A549 (cell line): ENCODE measurements at regions not wholly inside any gene's neighbourhood (a gene's known extent, or its start where the extent isn't known, plus 50 kb on each side); places are given as distances from the start of the nearest gene placed in this dataset.

ENCODE experiments used
- ATAC-seq, 2 experiments: fragments of 200-7000 bp in 1 of 2; fragments of >200 bp in 1 of 2; cut with Nextera tagmentation in 1 of 2; cut with Tn5 transposase in 1 of 2; 3 replicates each; pipeline versions ENCODE4 v1.8.0 to v1.9.1; 2018 to 2020; ENCODE audit warnings: mild to moderate bottlenecking in 1 of 2, moderate library complexity in 1 of 2
- CTCF ChIA-PET: fragments of 300-600 bp; sonication (Branson Sonifier 250); formaldehyde crosslinking; extraction: SDS; loops from one replicate; lab custom pipeline; 2021; ENCODE audit warnings: antibody characterized with exemption, inconsistent platforms; lab: Yijun Ruan, JAX
- POLR2A ChIA-PET: fragments of 350-600 bp; formaldehyde crosslinking; extraction: SDS; loops from one replicate; lab custom pipeline; 2021; ENCODE audit warnings: antibody characterized with exemption, inconsistent platforms; lab: Yijun Ruan, JAX
- DNase-seq, 2 experiments: peaks; one replicate each; pipeline versions ENCODE4 v3.0.0 to v3.0.0-alpha.2; 2011 to 2016; ENCODE audit warnings: low read depth in 1 of 2, low spot score in 1 of 2
- FAIRE-seq: peaks from 2 replicates; lab custom pipeline; 2011; peaks lifted over from hg19 to GRCh38; lab: Jason Lieb, UNC
- H3K27ac ChIP-seq, 2 experiments: fragments of >200 bp; sonication (Bioruptor Twin); formaldehyde crosslinking; 3 replicates each; pipeline ENCODE4 v1.5.1; 2016 to 2017
- H3K4me1 ChIP-seq: fragments of >200 bp; sonication (Bioruptor Twin); formaldehyde crosslinking; 3 replicates; pipeline ENCODE4 v1.6.1; 2016
- H3K4me2 ChIP-seq: fragments of >200 bp; sonication (Bioruptor Twin); formaldehyde crosslinking; 3 replicates; pipeline ENCODE4 v1.6.1; 2016
- H3K4me3 ChIP-seq: fragments of >200 bp; sonication (Bioruptor Twin); formaldehyde crosslinking; 3 replicates; pipeline ENCODE4 v1.5.1; 2016
- H3K9me3 ChIP-seq: fragments of >200 bp; sonication (Bioruptor Twin); formaldehyde crosslinking; 3 replicates; pipeline ENCODE4 v1.6.1; 2016
- EHF ChIP-seq: fragments of 250-450 bp; sonication (Bioruptor Pico); IDR thresholded peaks from 2 replicates; pipeline ENCODE4 v1.5.0; 2020; ENCODE audit warnings: mild to moderate bottlenecking
- GATA3 ChIP-seq: IDR thresholded peaks from 2 replicates; pipeline ENCODE4 v1.6.1; 2012; ENCODE audit warnings: borderline replicate concordance
- HOXA7 ChIP-seq: fragments of 250-450 bp; sonication (Bioruptor Pico); IDR thresholded peaks from 2 replicates; pipeline ENCODE4 v1.5.0; 2020; ENCODE audit warnings: mild to moderate bottlenecking, moderate library complexity
- HOXB13 ChIP-seq: fragments of 250-450 bp; sonication (Bioruptor Pico); IDR thresholded peaks from 2 replicates; pipeline ENCODE4 v1.5.0; 2020; ENCODE audit warnings: low read depth, mild to moderate bottlenecking, moderate library complexity
- HOXB5 ChIP-seq: fragments of 250-450 bp; sonication (Bioruptor Pico); IDR thresholded peaks from 2 replicates; pipeline ENCODE4 v1.5.0; 2020; ENCODE audit warnings: mild to moderate bottlenecking, moderate library complexity
- JUN ChIP-seq, 2 experiments: fragments of >200 bp; sonication (Bioruptor Twin); formaldehyde crosslinking; IDR thresholded peaks; 2 replicates in 1 of 2; 3 replicates in 1 of 2; pipeline ENCODE4 v1.6.1; 2016 to 2017
- MAZ ChIP-seq: fragments of 150-350 bp; IDR thresholded peaks from 2 replicates; pipeline ENCODE4 v1.6.1; 2014; ENCODE audit warnings: antibody characterized with exemption, low read depth, low read length, borderline replicate concordance
- PHF8 ChIP-seq: fragments of 200-600 bp; sonication (generic); IDR thresholded peaks from 2 replicates; pipeline ENCODE4 v1.6.1; 2016; ENCODE audit warnings: low read depth, mild to moderate bottlenecking, antibody characterized with exemption, moderate library complexity, borderline replicate concordance
- POLR2A ChIP-seq: IDR thresholded peaks from 2 replicates; pipeline ENCODE4 v1.6.1; 2012; ENCODE audit warnings: mild to moderate bottlenecking, low read length
- POLR2AphosphoS2 ChIP-seq: conservative IDR thresholded peaks from 2 replicates; pipeline ENCODE4 v1.6.1; 2012; ENCODE audit warnings: low read length, improper control_type of control experiment, inconsistent platforms
- RNF2 ChIP-seq: fragments of 200-600 bp; sonication (generic); IDR thresholded peaks from 2 replicates; pipeline ENCODE4 v1.6.1; 2016; ENCODE audit warnings: low read depth, mild to moderate bottlenecking, antibody characterized with exemption, moderate library complexity, borderline replicate concordance
- SMC3 ChIP-seq: fragments of >200 bp; sonication (Bioruptor Twin); formaldehyde crosslinking; IDR thresholded peaks from 3 replicates; pipeline ENCODE4 v1.6.1; 2018; ENCODE audit warnings: inconsistent platforms
- TP53 ChIP-seq: fragments of 250-450 bp; sonication (Bioruptor Pico); IDR thresholded peaks from 2 replicates; pipeline ENCODE4 v1.5.0; 2021; ENCODE audit warnings: mild to moderate bottlenecking, moderate library complexity
- ZSCAN20 ChIP-seq: fragments of 250-450 bp; sonication (Bioruptor Pico); IDR thresholded peaks from 2 replicates; pipeline ENCODE4 v1.8.0; 2022; ENCODE audit warnings: mild to moderate bottlenecking, moderate library complexity
- WGBS: methylation state at CpG from one replicate; pipeline ENCODE4 v1.1.6; 2017; ENCODE audit errors: missing lambda C conversion rate; 5-methylcytosine and 5-hydroxymethylcytosine counted together
- TF ChIP-seq, protein P1 (sequence below): fragments of 250-450 bp; sonication (Bioruptor Pico); IDR thresholded peaks from 2 replicates; pipeline ENCODE4 v1.5.0; 2021; ENCODE audit warnings: mild to moderate bottlenecking, moderate library complexity, borderline replicate concordance
- TF ChIP-seq, protein P2 (sequence below): fragments of >200 bp; sonication (Bioruptor Twin); formaldehyde crosslinking; IDR thresholded peaks from 2 replicates; pipeline ENCODE4 v1.6.1; 2016
- TF ChIP-seq, protein P3 (sequence below): fragments of 150-350 bp; IDR thresholded peaks from 2 replicates; pipeline ENCODE4 v1.6.1; 2014; ENCODE audit warnings: low read depth, mild to moderate bottlenecking, low read length
- TF ChIP-seq, protein P4 (sequence below): fragments of >200 bp; sonication (Bioruptor Twin); formaldehyde crosslinking; IDR thresholded peaks from 3 replicates; pipeline ENCODE4 v1.5.1; 2016
- TF ChIP-seq, protein P5 (sequence below): IDR thresholded peaks from 2 replicates; pipeline ENCODE4 v1.6.1; 2012
- TF ChIP-seq, protein P6 (sequence below): IDR thresholded peaks from 2 replicates; pipeline ENCODE4 v1.6.1; 2012; ENCODE audit warnings: low read depth, borderline replicate concordance

DNA sequence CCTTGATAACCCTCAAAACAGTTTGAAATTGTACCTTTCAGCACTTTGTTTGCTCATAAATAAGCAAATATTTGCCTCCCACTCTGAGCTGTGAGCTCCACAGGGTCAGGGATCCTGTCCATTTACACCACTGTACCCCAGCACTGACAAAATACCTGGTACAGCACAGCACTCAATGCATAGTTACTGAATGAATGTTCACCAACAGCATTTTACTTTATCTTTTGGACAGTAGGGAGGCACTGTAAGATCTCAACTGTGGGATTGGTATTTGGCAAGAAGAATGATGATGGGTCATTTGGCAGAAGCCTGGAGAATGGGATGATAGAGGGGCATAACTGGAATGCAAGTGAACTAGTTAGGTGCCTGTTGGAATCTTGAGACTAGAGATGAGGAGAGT is 127.2 kb upstream of the ARGLU1 start:
- H3K27ac ChIP-seq: no peak overlapping the region
- TF ChIP-seq, protein P1, sequence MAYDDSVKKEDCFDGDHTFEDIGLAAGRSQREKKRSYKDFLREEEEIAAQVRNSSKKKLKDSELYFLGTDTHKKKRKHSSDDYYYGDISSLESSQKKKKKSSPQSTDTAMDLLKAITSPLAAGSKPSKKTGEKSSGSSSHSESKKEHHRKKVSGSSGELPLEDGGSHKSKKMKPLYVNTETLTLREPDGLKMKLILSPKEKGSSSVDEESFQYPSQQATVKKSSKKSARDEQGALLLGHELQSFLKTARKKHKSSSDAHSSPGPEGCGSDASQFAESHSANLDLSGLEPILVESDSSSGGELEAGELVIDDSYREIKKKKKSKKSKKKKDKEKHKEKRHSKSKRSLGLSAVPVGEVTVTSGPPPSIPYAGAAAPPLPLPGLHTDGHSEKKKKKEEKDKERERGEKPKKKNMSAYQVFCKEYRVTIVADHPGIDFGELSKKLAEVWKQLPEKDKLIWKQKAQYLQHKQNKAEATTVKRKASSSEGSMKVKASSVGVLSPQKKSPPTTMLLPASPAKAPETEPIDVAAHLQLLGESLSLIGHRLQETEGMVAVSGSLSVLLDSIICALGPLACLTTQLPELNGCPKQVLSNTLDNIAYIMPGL: no peak
- TF ChIP-seq, all 56 proteins: peak for 0
- Histone ChIP-seq H3K9me3 (no peaks in the 10 kb centered on the region), H3K4me1 (no peaks in the 10 kb centered on the region), H3K4me2 (no peak overlapping the region), H3K4me3 (no peak overlapping the region)
- ATAC-seq (no peak), FAIRE-seq (no peak), DNase-seq (no peak)
- POLR2A ChIA-PET: no interaction called here
- CTCF ChIA-PET: no interaction called here

DNA sequence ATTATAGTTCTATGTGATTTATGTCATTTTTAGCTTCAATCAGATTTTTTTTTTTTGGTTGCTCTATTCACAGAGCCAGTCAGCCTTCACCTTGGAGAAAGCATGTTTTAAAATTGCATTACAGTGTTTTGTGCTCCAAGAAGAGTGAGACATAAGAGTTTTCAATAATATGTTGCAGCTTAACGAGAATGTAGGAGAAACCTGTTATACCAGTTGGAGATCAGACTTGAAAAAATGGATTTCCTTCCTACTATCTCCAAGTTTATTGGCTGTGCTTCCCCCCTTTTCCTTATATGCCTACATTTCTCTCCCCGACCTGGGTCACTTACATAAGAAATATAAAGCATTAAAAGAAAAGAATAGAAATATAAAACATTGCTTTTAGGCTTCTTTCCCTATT is 123.9 kb upstream of the ARGLU1 start:
- ATAC-seq (no peak), FAIRE-seq (no peak), DNase-seq (no peak)
- H3K4me3 ChIP-seq: no peak overlapping the region
- H3K9me3 ChIP-seq: no peaks in the 10 kb centered on the region
- no peaks in the 10 kb centered on the region for H3K4me1 ChIP-seq
- TF ChIP-seq ZSCAN20 (CRISPR knock-in tag) (no peak), POLR2AphosphoS2 (no peak), JUN (IDR thresholded peaks at IDR 0.05) (no peak), HOXB5 (no peak), HOXB13 (no peak), POLR2A (no peak), HOXA7 (CRISPR knock-in tag) (no peak), SMC3 (no peak), RNF2 (no peak), EHF (CRISPR knock-in tag) (no peak), MAZ (no peak)
- TF ChIP-seq, protein P2, sequence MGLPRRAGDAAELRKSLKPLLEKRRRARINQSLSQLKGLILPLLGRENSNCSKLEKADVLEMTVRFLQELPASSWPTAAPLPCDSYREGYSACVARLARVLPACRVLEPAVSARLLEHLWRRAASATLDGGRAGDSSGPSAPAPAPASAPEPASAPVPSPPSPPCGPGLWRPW: no peak
- TF ChIP-seq, protein P1: no peak
- TF ChIP-seq, protein P3, sequence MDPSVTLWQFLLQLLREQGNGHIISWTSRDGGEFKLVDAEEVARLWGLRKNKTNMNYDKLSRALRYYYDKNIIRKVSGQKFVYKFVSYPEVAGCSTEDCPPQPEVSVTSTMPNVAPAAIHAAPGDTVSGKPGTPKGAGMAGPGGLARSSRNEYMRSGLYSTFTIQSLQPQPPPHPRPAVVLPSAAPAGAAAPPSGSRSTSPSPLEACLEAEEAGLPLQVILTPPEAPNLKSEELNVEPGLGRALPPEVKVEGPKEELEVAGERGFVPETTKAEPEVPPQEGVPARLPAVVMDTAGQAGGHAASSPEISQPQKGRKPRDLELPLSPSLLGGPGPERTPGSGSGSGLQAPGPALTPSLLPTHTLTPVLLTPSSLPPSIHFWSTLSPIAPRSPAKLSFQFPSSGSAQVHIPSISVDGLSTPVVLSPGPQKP: no peak
- TF ChIP-seq, protein P4, sequence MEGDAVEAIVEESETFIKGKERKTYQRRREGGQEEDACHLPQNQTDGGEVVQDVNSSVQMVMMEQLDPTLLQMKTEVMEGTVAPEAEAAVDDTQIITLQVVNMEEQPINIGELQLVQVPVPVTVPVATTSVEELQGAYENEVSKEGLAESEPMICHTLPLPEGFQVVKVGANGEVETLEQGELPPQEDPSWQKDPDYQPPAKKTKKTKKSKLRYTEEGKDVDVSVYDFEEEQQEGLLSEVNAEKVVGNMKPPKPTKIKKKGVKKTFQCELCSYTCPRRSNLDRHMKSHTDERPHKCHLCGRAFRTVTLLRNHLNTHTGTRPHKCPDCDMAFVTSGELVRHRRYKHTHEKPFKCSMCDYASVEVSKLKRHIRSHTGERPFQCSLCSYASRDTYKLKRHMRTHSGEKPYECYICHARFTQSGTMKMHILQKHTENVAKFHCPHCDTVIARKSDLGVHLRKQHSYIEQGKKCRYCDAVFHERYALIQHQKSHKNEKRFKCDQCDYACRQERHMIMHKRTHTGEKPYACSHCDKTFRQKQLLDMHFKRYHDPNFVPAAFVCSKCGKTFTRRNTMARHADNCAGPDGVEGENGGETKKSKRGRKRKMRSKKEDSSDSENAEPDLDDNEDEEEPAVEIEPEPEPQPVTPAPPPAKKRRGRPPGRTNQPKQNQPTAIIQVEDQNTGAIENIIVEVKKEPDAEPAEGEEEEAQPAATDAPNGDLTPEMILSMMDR: no peak
- TF ChIP-seq, protein P5, sequence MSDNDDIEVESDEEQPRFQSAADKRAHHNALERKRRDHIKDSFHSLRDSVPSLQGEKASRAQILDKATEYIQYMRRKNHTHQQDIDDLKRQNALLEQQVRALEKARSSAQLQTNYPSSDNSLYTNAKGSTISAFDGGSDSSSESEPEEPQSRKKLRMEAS: no peak
- ChIA-PET POLR2A (no interaction called here), CTCF (no interaction called here)
- no peak overlapping the region for H3K27ac ChIP-seq
- H3K4me2 ChIP-seq: no peak overlapping the region
- WGBS: 0% methylated on average over 2 of the region's 2 CpGs

DNA sequence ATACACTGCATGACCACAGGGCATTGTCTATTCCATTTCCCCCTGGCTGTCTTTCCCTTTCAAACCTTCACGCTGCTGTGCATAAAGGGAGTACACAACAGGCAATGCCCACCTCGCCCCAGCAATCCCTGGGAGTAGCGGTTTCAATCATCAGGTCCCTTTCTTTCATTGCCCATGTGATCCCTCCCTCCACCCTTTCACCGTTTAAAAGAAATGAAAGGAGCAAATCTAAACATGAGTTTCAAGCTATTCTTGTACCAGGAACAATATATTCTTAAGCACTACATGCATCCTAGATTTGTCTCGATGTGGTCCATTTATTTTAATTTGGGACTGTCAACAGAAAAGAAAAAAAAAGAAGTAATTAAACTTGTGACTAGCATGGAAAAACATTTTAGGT is 123.4 kb upstream of the ARGLU1 start:
- H3K4me2 ChIP-seq: no peak overlapping the region
- TF ChIP-seq GATA3 (no peak), HOXA7 (CRISPR knock-in tag) (no peak), PHF8 (no peak), TP53 (CRISPR knock-in tag) (no peak)
- TF ChIP-seq, protein P3: no peak
- TF ChIP-seq, protein P6, sequence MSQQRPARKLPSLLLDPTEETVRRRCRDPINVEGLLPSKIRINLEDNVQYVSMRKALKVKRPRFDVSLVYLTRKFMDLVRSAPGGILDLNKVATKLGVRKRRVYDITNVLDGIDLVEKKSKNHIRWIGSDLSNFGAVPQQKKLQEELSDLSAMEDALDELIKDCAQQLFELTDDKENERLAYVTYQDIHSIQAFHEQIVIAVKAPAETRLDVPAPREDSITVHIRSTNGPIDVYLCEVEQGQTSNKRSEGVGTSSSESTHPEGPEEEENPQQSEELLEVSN: no peak
- H3K4me3 ChIP-seq: no peak overlapping the region
- CTCF ChIA-PET: no interaction called here
- POLR2A ChIA-PET: no interaction called here
- H3K4me1 ChIP-seq: no peaks in the 10 kb centered on the region
- WGBS: 12% methylated on average over 5 of the region's 5 CpGs
- H3K27ac ChIP-seq: no peak overlapping the region
- no peak for FAIRE-seq
- ATAC-seq: no peak
- no peaks in the 10 kb centered on the region for H3K9me3 ChIP-seq
- no peak for DNase-seq
